ENCODE measurements at regions not wholly inside any gene's neighbourhood (a gene's known extent, or its start where the extent isn't known, plus 50 kb on each side); places are given as distances from the start of the nearest gene placed in this dataset.

DNA sequence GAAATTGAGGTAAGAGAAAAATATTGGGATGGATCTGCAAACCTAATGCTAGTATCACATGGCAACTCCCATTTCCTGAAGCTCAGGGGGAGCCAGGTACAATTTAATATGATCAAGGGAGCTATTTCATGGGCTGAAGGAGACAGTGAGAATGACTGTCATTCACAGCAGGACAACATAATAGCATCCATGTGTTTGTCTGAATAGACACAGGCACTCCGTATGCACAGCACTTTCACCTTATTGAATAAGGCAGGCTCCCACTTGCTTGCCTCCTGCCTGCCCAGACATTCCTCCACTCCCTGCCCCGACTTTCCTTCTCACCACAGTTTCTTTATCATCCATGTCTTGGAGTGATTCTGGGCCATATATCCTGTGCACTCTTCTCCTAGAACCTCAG lies 156.6 kb upstream of the SLC24A5 start:
- no peaks in the 10 kb centered on the region for H3K9me2 ChIP-seq (replicated peaks; ENCODE audit: low read depth, low read length)
- H4K20me1 ChIP-seq (ENCODE audit: insufficient read depth, low read length, poor library complexity, severe bottlenecking): no peaks in the 10 kb centered on the region
- TF ChIP-seq EZH2phosphoT487 (IDR thresholded peaks at IDR 0.05; ENCODE audit: borderline replicate concordance): no peak
- TF ChIP-seq, protein P1, sequence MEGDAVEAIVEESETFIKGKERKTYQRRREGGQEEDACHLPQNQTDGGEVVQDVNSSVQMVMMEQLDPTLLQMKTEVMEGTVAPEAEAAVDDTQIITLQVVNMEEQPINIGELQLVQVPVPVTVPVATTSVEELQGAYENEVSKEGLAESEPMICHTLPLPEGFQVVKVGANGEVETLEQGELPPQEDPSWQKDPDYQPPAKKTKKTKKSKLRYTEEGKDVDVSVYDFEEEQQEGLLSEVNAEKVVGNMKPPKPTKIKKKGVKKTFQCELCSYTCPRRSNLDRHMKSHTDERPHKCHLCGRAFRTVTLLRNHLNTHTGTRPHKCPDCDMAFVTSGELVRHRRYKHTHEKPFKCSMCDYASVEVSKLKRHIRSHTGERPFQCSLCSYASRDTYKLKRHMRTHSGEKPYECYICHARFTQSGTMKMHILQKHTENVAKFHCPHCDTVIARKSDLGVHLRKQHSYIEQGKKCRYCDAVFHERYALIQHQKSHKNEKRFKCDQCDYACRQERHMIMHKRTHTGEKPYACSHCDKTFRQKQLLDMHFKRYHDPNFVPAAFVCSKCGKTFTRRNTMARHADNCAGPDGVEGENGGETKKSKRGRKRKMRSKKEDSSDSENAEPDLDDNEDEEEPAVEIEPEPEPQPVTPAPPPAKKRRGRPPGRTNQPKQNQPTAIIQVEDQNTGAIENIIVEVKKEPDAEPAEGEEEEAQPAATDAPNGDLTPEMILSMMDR (conservative IDR thresholded peaks at IDR 0.05; ENCODE audit: low read length): no peak
- H3K4me3 ChIP-seq (ENCODE audit: low read length, poor library complexity, severe bottlenecking): no peak overlapping the region
- H3K9me3 ChIP-seq (ENCODE audit: insufficient read depth, low read depth, low read length): no peaks in the 10 kb centered on the region
- H2AFZ ChIP-seq (ENCODE audit: low read length): no peak overlapping the region
- H3K9ac ChIP-seq (ENCODE audit: low read depth, low read length, poor library complexity, severe bottlenecking): no peak overlapping the region
- no peaks in the 10 kb centered on the region for H3K36me3 ChIP-seq (ENCODE audit: insufficient read depth, low read length)
- H3F3A ChIP-seq (ENCODE audit: low read depth): no peaks in the 10 kb centered on the region
- peaks cover 10% of the 10 kb centered on the region for H3K4me1 ChIP-seq (ENCODE audit: insufficient read depth, low read length, poor library complexity, severe bottlenecking)
- H3K27me3 ChIP-seq (ENCODE audit: insufficient read depth, low read length, poor library complexity, severe bottlenecking): no peaks in the 10 kb centered on the region
- H3K79me2 ChIP-seq (ENCODE audit: insufficient read depth, low read length): no peaks in the 10 kb centered on the region
- H3K4me2 ChIP-seq (ENCODE audit: low read depth, low read length, poor library complexity, severe bottlenecking): no peak overlapping the region

- no peak overlapping the region for H2AFZ ChIP-seq (ENCODE audit: low read length)
- no peak overlapping the region for H3K4me3 ChIP-seq (ENCODE audit: low read length, poor library complexity, severe bottlenecking)
- no peaks in the 10 kb centered on the region for H3K36me3 ChIP-seq (ENCODE audit: insufficient read depth, low read length)
- TF ChIP-seq EZH2phosphoT487 (IDR thresholded peaks at IDR 0.05; ENCODE audit: borderline replicate concordance): no peak
- TF ChIP-seq, protein P1 (conservative IDR thresholded peaks at IDR 0.05; ENCODE audit: low read length): no peak
- H3K4me1 ChIP-seq (ENCODE audit: insufficient read depth, low read length, poor library complexity, severe bottlenecking): no peaks in the 10 kb centered on the region
- no peak overlapping the region for H3K9ac ChIP-seq (ENCODE audit: low read depth, low read length, poor library complexity, severe bottlenecking)
- H3F3A ChIP-seq (ENCODE audit: low read depth): no peaks in the 10 kb centered on the region
- no peaks in the 10 kb centered on the region for H4K20me1 ChIP-seq (ENCODE audit: insufficient read depth, low read length, poor library complexity, severe bottlenecking)
- H3K27me3 ChIP-seq (ENCODE audit: insufficient read depth, low read length, poor library complexity, severe bottlenecking): no peaks in the 10 kb centered on the region
- no peaks in the 10 kb centered on the region for H3K79me2 ChIP-seq (ENCODE audit: insufficient read depth, low read length)
- no peak overlapping the region for H3K4me2 ChIP-seq (ENCODE audit: low read depth, low read length, poor library complexity, severe bottlenecking)
- no peaks in the 10 kb centered on the region for H3K9me2 ChIP-seq (replicated peaks; ENCODE audit: low read depth, low read length)
- H3K9me3 ChIP-seq (ENCODE audit: insufficient read depth, low read depth, low read length): no peaks in the 10 kb centered on the region
These were observed 155.5 kb upstream of the SLC24A5 start for GRCh38 chr15:47965297-47965696.

DNA sequence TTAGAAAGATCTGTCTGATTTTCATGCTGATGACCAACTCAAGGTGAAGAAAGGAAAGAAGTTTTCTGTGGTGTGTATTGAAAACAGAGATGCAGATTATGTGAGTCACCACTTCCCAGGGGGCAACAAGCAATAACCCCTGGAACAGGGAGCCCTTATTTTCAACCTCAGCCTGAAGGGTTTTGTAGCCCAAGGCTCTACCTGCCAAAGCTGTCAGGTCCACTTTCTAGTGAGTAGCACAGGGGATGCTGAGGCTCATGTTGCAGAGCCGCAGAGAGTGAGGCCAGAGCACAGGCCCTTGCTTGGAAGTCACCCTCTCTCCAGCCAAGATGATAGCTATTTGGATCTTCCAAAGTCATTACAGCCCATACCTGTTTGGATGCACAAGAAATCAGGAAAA lies 152.2 kb upstream of the SLC24A5 start:
- no peak for TF ChIP-seq EZH2phosphoT487 (IDR thresholded peaks at IDR 0.05; ENCODE audit: borderline replicate concordance)
- TF ChIP-seq, protein P1 (conservative IDR thresholded peaks at IDR 0.05; ENCODE audit: low read length): no peak
- Histone ChIP-seq H3K4me3 (ENCODE audit: low read length, poor library complexity, severe bottlenecking) (no peak overlapping the region), H3K36me3 (ENCODE audit: insufficient read depth, low read length) (no peaks in the 10 kb centered on the region), H2AFZ (ENCODE audit: low read length) (no peak overlapping the region), H3K4me2 (ENCODE audit: low read depth, low read length, poor library complexity, severe bottlenecking) (no peak overlapping the region), H3K4me1 (ENCODE audit: insufficient read depth, low read length, poor library complexity, severe bottlenecking) (no peaks in the 10 kb centered on the region), H4K20me1 (ENCODE audit: insufficient read depth, low read length, poor library complexity, severe bottlenecking) (no peaks in the 10 kb centered on the region), H3F3A (ENCODE audit: low read depth) (no peaks in the 10 kb centered on the region), H3K79me2 (ENCODE audit: insufficient read depth, low read length) (no peaks in the 10 kb centered on the region), H3K9me2 (replicated peaks; ENCODE audit: low read depth, low read length) (no peaks in the 10 kb centered on the region), H3K27me3 (ENCODE audit: insufficient read depth, low read length, poor library complexity, severe bottlenecking) (no peaks in the 10 kb centered on the region), H3K9ac (ENCODE audit: low read depth, low read length, poor library complexity, severe bottlenecking) (no peak overlapping the region), H3K9me3 (ENCODE audit: insufficient read depth, low read depth, low read length) (no peaks in the 10 kb centered on the region)

Measured in Loucy (cell line).